ENCODE measurements at regions not wholly inside any gene's neighbourhood (a gene's known extent, or its start where the extent isn't known, plus 50 kb on each side); places are given as distances from the start of the nearest gene placed in this dataset.

DNA sequence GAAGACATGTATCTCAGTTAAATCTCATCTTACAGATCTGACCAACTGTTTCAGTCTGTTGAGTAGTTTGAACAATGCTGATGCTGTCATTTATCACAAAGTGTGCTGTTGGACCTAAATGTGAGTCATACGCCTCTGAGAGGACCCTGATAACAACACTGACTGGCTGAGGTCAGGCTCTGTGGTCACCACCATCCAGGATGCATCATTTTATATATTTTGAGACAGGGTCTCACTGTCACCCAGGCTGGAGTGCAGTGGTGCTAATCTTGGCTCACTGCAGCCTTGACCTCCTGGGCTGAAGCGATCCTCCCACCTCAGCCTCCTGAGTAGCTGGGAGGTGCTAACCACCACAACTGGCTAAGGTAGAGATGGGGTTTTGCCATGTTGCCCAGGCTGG, 181.0 kb upstream of the RGS6 start (continued):
- TF ChIP-seq, protein P1, sequence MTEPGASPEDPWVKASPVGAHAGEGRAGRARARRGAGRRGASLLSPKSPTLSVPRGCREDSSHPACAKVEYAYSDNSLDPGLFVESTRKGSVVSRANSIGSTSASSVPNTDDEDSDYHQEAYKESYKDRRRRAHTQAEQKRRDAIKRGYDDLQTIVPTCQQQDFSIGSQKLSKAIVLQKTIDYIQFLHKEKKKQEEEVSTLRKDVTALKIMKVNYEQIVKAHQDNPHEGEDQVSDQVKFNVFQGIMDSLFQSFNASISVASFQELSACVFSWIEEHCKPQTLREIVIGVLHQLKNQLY (CRISPR knock-in tag; conservative IDR thresholded peaks at IDR 0.05) = no peak
- TF ChIP-seq PRPF4 (IDR thresholded peaks at IDR 0.05; ENCODE audit: insufficient read depth, low read depth, low read length, poor library complexity, severe bottlenecking) = no peak
- 0 out of 2 replicates have a peak, but pooled peaks have one; percentile 30 for TF ChIP-seq ZNF589 (CRISPR knock-in tag; IDR thresholded peaks at IDR 0.05; ENCODE audit: low read depth)
- no peak for TF ChIP-seq ZNF408 (CRISPR knock-in tag; IDR thresholded peaks at IDR 0.05; ENCODE audit: low read depth)
- TF ChIP-seq MBD2 (IDR thresholded peaks at IDR 0.05; ENCODE audit: borderline replicate concordance, low read depth) = no peak
- peak; percentile 35; the same call in 1 of the 2 replicates for TF ChIP-seq NFIC (IDR thresholded peaks at IDR 0.05)
- TF ChIP-seq ZNF639 (CRISPR knock-in tag; conservative IDR thresholded peaks at IDR 0.05 in 1 of 2, IDR thresholded peaks at IDR 0.05 in 1 of 2) = 0 out of 4 replicates have a peak, but pooled peaks of 1 of the 2 experiments have one; percentile 39
- no peak for TF ChIP-seq U2AF1 (optimal IDR thresholded peaks at IDR 0.05; ENCODE audit: low read depth, low read length)
- TF ChIP-seq ZNF584 (CRISPR knock-in tag; IDR thresholded peaks at IDR 0.05; ENCODE audit: low read depth) = no peak
- no peak for TF ChIP-seq ZNF175 (CRISPR knock-in tag; IDR thresholded peaks at IDR 0.05; ENCODE audit: low read depth)
- TF ChIP-seq PHB (CRISPR knock-in tag; IDR thresholded peaks at IDR 0.05) = no peak
- TF ChIP-seq RFX5 (IDR thresholded peaks at IDR 0.05; ENCODE audit: low read depth, low read length) = no peak
- TF ChIP-seq, protein P2, sequence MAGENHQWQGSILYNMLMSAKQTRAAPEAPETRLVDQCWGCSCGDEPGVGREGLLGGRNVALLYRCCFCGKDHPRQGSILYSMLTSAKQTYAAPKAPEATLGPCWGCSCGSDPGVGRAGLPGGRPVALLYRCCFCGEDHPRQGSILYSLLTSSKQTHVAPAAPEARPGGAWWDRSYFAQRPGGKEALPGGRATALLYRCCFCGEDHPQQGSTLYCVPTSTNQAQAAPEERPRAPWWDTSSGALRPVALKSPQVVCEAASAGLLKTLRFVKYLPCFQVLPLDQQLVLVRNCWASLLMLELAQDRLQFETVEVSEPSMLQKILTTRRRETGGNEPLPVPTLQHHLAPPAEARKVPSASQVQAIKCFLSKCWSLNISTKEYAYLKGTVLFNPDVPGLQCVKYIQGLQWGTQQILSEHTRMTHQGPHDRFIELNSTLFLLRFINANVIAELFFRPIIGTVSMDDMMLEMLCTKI (IDR thresholded peaks at IDR 0.05; ENCODE audit: partially characterized antibody) = no peak
- no peak for TF ChIP-seq CXXC5 (CRISPR knock-in tag; IDR thresholded peaks at IDR 0.05)
- TF ChIP-seq HDGF (IDR thresholded peaks at IDR 0.05) = no peak
- peak; percentile 84 for TF ChIP-seq TEAD4 (IDR thresholded peaks at IDR 0.05; ENCODE audit: low read length)
- TF ChIP-seq TEAD4 (CRISPR knock-in tag; IDR thresholded peaks at IDR 0.05; ENCODE audit: borderline replicate concordance) = no peak
- TF ChIP-seq SIN3B (IDR thresholded peaks at IDR 0.05; ENCODE audit: low read depth) = no peak
- no peak for TF ChIP-seq ZNF592 (IDR thresholded peaks at IDR 0.05)
- TF ChIP-seq MAX (CRISPR knock-in tag; IDR thresholded peaks at IDR 0.05) = 0 out of 2 replicates have a peak, but pooled peaks have one; percentile 15

Data from K562 (cell line).